ENCODE measurements at regions not wholly inside any gene's neighbourhood (a gene's known extent, or its start where the extent isn't known, plus 50 kb on each side); places are given as distances from the start of the nearest gene placed in this dataset.

DNA sequence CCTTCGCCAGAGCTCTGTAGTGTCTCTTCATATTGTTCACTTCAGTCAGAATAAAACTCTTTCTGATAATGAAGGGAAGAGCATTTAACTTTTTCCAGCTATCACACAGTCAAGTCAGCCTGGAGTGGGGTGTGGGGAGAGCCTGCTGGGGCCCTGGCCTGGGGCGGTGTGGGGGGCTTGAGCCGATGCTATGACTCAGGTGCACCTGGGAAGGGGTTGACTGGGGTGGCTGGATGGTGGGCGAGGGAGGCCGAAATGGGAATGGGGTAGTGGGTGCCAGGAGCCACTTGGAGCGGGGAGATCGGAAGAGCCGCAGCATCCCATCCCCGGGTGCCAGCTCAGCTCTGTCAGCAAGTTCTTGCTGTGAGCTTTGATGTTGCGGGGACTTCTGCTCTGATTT, 100.9 kb downstream of the NXPE2 start:
- TF ChIP-seq, protein P1, sequence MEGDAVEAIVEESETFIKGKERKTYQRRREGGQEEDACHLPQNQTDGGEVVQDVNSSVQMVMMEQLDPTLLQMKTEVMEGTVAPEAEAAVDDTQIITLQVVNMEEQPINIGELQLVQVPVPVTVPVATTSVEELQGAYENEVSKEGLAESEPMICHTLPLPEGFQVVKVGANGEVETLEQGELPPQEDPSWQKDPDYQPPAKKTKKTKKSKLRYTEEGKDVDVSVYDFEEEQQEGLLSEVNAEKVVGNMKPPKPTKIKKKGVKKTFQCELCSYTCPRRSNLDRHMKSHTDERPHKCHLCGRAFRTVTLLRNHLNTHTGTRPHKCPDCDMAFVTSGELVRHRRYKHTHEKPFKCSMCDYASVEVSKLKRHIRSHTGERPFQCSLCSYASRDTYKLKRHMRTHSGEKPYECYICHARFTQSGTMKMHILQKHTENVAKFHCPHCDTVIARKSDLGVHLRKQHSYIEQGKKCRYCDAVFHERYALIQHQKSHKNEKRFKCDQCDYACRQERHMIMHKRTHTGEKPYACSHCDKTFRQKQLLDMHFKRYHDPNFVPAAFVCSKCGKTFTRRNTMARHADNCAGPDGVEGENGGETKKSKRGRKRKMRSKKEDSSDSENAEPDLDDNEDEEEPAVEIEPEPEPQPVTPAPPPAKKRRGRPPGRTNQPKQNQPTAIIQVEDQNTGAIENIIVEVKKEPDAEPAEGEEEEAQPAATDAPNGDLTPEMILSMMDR (conservative IDR thresholded peaks at IDR 0.05; ENCODE audit: low read depth, low read length) = no peak
- TF ChIP-seq EZH2 (IDR thresholded peaks at IDR 0.05; ENCODE audit: low read length, unreplicated experiment) = no peak
- TF ChIP-seq EZH2phosphoT487 (IDR thresholded peaks at IDR 0.05; ENCODE audit: borderline replicate concordance, low read length) = no peak

Measured in PC-3 (cell line).